BE2C (cell line): ENCODE measurements at regions not wholly inside any gene's neighbourhood (a gene's known extent, or its start where the extent isn't known, plus 50 kb on each side); places are given as distances from the start of the nearest gene placed in this dataset.

Experiments
- DNase-seq: peaks from one replicate; pipeline ENCODE4 v3.0.0-alpha.2; 2020
- H3K27me3 ChIP-seq: fragments of 250-450 bp; sonication (Bioruptor Pico); 2 replicates; pipeline ENCODE4 v1.5.1; 2020; ENCODE audit warnings: mild to moderate bottlenecking
- H3K36me3 ChIP-seq: fragments of 250-450 bp; sonication (Bioruptor Pico); 2 replicates; pipeline ENCODE4 v1.5.1; 2020; ENCODE audit warnings: mild to moderate bottlenecking
- H3K4me1 ChIP-seq: fragments of 250-450 bp; sonication (Bioruptor Pico); 2 replicates; pipeline ENCODE4 v1.5.1; 2020
- H3K4me3 ChIP-seq: 2 replicates; pipeline ENCODE4 v1.5.1; 2011; ENCODE audit warnings: low read depth, low read length
- H3K9me3 ChIP-seq: fragments of 250-450 bp; sonication (Bioruptor Pico); 2 replicates; pipeline ENCODE4 v1.5.1; 2020
- CTCF ChIP-seq: IDR thresholded peaks from 2 replicates; pipeline ENCODE4 v1.5.1; 2012; ENCODE audit warnings: mild to moderate bottlenecking, low read depth, low read length

GRCh38 chr3:117106396-117106795 lies 396.8 kb downstream of the TUSC7 start:
- peaks cover 9% of the 10 kb centered on the region for H3K4me1 ChIP-seq
- no peaks in the 10 kb centered on the region; the same call in 1 of the 2 replicates for H3K9me3 ChIP-seq
- H3K4me3 ChIP-seq = no peak overlapping the region
- no peak for DNase-seq
- H3K36me3 ChIP-seq = no peaks in the 10 kb centered on the region; the same call in 1 of the 2 replicates
- no peak for TF ChIP-seq CTCF
- H3K27me3 ChIP-seq = no peaks in the 10 kb centered on the region

GRCh38 chr3:117107946-117108345 lies 398.4 kb downstream of the TUSC7 start:
- no peak for DNase-seq
- H3K4me3 ChIP-seq = no peak overlapping the region
- no peaks in the 10 kb centered on the region for H3K27me3 ChIP-seq
- no peaks in the 10 kb centered on the region; the same call in 1 of the 2 replicates for H3K9me3 ChIP-seq
- H3K4me1 ChIP-seq = peaks cover 11% of the 10 kb centered on the region
- no peaks in the 10 kb centered on the region; the same call in 1 of the 2 replicates for H3K36me3 ChIP-seq
- no peak for TF ChIP-seq CTCF

GRCh38 chr3:117109178-117109577 lies 399.6 kb downstream of the TUSC7 start:
- Histone ChIP-seq H3K4me3 (no peak overlapping the region), H3K36me3 (no peaks in the 10 kb centered on the region; the same call in 1 of the 2 replicates), H3K9me3 (no peaks in the 10 kb centered on the region; the same call in 1 of the 2 replicates), H3K4me1 (peaks cover 11% of the 10 kb centered on the region), H3K27me3 (no peaks in the 10 kb centered on the region)
- TF ChIP-seq CTCF = no peak
- no peak for DNase-seq

GRCh38 chr3:117114517-117115265 lies 405.1 kb downstream of the TUSC7 start:
- DNase-seq = no peak

GRCh38 chr3:117117188-117117936 lies 407.8 kb downstream of the TUSC7 start:
- no peak for TF ChIP-seq CTCF
- no peaks in the 10 kb centered on the region for H3K36me3 ChIP-seq
- H3K4me3 ChIP-seq = no peak overlapping the region
- DNase-seq = no peak
- peaks cover 17% of the 10 kb centered on the region for H3K4me1 ChIP-seq
- H3K9me3 ChIP-seq = no peaks in the 10 kb centered on the region
- no peaks in the 10 kb centered on the region for H3K27me3 ChIP-seq

More at GRCh38 chr3:117114517-117115265, 405.1 kb downstream of the TUSC7 start:
- no peak for TF ChIP-seq CTCF
- Histone ChIP-seq H3K9me3 (no peaks in the 10 kb centered on the region), H3K27me3 (no peaks in the 10 kb centered on the region), H3K36me3 (no peaks in the 10 kb centered on the region), H3K4me1 (peaks cover 6% of the 10 kb centered on the region), H3K4me3 (no peak overlapping the region)

- Histone ChIP-seq H3K4me1 (peaks cover 17% of the 10 kb centered on the region), H3K36me3 (no peaks in the 10 kb centered on the region), H3K27me3 (no peaks in the 10 kb centered on the region), H3K9me3 (no peaks in the 10 kb centered on the region), H3K4me3 (no peak overlapping the region)
- TF ChIP-seq CTCF = no peak
- DNase-seq = no peak
Measured at GRCh38 chr3:117118604-117119003, 409.0 kb downstream of the TUSC7 start.
